ENCODE measurements at regions not wholly inside any gene's neighbourhood (a gene's known extent, or its start where the extent isn't known, plus 50 kb on each side); places are given as distances from the start of the nearest gene placed in this dataset.
"Not testable (repeated sequence)": the region's sequence is repeated elsewhere in the genome, so short reads cannot be mapped to it uniquely, and the experiment has no call there.

DNA sequence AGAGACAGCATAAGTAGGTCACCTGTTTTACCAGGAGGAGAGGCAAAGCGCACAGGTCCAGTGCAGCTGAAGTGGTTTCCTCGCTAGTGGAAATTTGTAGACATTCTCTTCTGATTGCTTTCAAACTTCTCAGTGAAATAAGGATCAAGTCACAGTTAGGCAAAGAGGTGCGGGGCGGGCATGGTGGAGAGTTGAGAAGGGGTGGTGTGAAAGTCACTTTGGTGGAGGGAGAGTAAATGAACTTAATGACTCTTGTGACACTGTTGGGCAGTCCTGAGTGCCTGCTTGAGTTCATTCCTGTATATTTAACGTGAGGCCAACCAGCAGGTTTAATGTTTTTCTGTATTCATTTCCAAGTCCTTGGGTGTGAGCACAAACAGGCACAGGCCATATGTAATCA is 235.6 kb downstream of the TRIML1 start:
- H3K27me3 ChIP-seq = no peaks in the 10 kb centered on the region
- no peak for TF ChIP-seq CTCF (IDR thresholded peaks at IDR 0.05)
- no peaks in the 10 kb centered on the region for H3K4me1 ChIP-seq
- H3K27ac ChIP-seq = no peak overlapping the region
- DNase-seq (no peak), ATAC-seq (peak; percentile 79)
- H3K36me3 ChIP-seq = no peaks in the 10 kb centered on the region
- no peaks in the 10 kb centered on the region for H3K9me3 ChIP-seq
- intact Hi-C loops (cut with DNase I) = no loop called here
- H3K4me3 ChIP-seq = no peak overlapping the region

DNA sequence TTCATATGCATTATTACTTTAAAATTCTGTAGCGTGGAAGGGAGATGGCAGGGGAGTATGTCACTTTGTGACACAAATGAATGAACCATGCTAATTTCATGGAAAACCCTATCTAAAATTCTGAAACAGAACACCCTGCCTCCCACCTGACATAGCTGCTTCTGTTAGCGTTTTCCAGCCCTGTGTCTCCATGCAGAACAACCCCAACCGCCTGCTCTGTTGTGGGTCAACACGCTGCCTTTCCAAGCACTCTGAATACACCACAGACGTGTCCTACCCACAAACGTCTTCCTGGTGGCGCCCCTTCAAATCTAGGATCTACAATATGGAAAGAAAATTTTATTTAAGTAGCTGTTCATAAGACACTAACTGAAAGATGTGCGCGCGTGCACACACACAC is 238.6 kb downstream of the TRIML1 start:
- no peaks in the 10 kb centered on the region for H3K4me1 ChIP-seq
- DNase-seq = no peak
- no peaks in the 10 kb centered on the region for H3K36me3 ChIP-seq
- H3K4me3 ChIP-seq = no peak overlapping the region
- ATAC-seq = no peak
- no peak overlapping the region for H3K27ac ChIP-seq
- no peaks in the 10 kb centered on the region for H3K9me3 ChIP-seq
- intact Hi-C loops (cut with DNase I) = no loop called here
- no peak for TF ChIP-seq CTCF (IDR thresholded peaks at IDR 0.05)
- no peaks in the 10 kb centered on the region for H3K27me3 ChIP-seq

GRCh38 chr4:188383180-188383579 is 243.9 kb downstream of the TRIML1 start:
- Histone ChIP-seq H3K4me1 (no peaks in the 10 kb centered on the region), H3K36me3 (no peaks in the 10 kb centered on the region), H3K27me3 (no peaks in the 10 kb centered on the region), H3K4me3 (no peak overlapping the region), H3K9me3 (no peaks in the 10 kb centered on the region), H3K27ac (no peak overlapping the region)
- no peak for ATAC-seq
- no peak for DNase-seq
- TF ChIP-seq CTCF (IDR thresholded peaks at IDR 0.05) = no peak
- intact Hi-C loops (cut with DNase I) = no loop called here

GRCh38 chr4:188387179-188387791 is 248.0 kb downstream of the TRIML1 start:
- ATAC-seq (peak; percentile 54), DNase-seq (no peak)
- no peaks in the 10 kb centered on the region for H3K4me1 ChIP-seq
- TF ChIP-seq CTCF (IDR thresholded peaks at IDR 0.05) = no peak
- H3K9me3 ChIP-seq = no peaks in the 10 kb centered on the region
- no peaks in the 10 kb centered on the region for H3K36me3 ChIP-seq
- H3K4me3 ChIP-seq = no peak overlapping the region
- no peaks in the 10 kb centered on the region for H3K27me3 ChIP-seq
- no peak overlapping the region for H3K27ac ChIP-seq
- intact Hi-C loops (cut with DNase I) = no loop called here

GRCh38 chr4:188391349-188391748 is 252.1 kb downstream of the TRIML1 start:
- ATAC-seq; intact Hi-C loops (cut with DNase I); H3K9me3 ChIP-seq; H3K4me1 ChIP-seq; H3K4me3 ChIP-seq; H3K27me3 ChIP-seq; DNase-seq; H3K36me3 ChIP-seq; H3K27ac ChIP-seq: not testable (repeated sequence)

DNA sequence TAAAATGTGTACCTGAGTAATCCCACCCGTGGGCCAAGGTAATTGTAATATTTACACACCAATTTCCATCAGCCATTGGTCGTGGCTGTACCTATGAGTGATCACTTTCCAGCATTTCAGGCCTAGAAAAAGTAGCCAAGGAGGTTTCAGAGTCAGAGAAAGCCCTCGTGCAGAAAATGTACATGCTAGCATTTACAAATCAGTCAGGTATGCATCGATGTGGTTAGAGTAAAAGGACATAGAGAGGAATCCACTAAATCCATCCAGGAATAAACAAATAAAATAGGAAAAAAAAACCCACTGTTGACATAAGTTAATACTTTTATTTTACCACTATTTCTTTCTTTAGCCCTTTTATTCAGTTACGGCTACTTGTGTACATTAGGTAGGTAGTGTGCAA is 256.8 kb downstream of the TRIML1 start:
- TF ChIP-seq CTCF (IDR thresholded peaks at IDR 0.05) = no peak

More for the DNA sequence above, 256.8 kb downstream of the TRIML1 start:
- DNase-seq (no peak), ATAC-seq (no peak)
- H3K36me3 ChIP-seq = no peaks in the 10 kb centered on the region
- no peak overlapping the region for H3K27ac ChIP-seq
- H3K4me1 ChIP-seq = no peaks in the 10 kb centered on the region
- H3K9me3 ChIP-seq = no peaks in the 10 kb centered on the region
- H3K4me3 ChIP-seq = no peak overlapping the region
- intact Hi-C loops (cut with DNase I) = no loop called here
- H3K27me3 ChIP-seq = no peaks in the 10 kb centered on the region
